HG02981 (cell line): ENCODE measurements at regions not wholly inside any gene's neighbourhood (a gene's known extent, or its start where the extent isn't known, plus 50 kb on each side); places are given as distances from the start of the nearest gene placed in this dataset.
"Not testable (repeated sequence)": the region's sequence is repeated elsewhere in the genome, so short reads cannot be mapped to it uniquely, and the experiment has no call there.

Source experiments
- ATAC-seq: cut with Tn5 transposase; IDR thresholded peaks from one replicate; pipeline ENCODE4 v1.9.1; 2021; ENCODE audit warnings: mild to moderate bottlenecking, moderate library complexity; ENCODE audit not compliant: unreplicated experiment

DNA sequence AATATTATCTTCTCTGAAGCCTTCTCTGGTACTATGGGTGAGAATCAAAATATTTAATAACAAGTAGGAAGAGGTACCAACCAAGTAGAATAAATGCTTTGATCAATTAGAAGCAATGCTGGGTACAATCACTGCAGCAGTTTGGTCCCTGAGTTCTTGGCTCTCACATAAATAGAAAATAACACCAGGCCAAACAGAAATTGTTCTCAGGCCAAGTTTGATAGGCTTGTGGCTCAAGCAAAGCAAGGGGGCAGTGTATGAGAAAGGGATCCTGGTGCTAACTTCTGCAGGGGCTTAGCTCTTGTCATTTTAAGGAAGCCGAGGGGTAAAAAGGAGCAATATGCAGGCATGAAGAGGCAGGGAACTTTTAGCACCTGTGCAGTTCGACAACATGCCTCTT lies 146.8 kb upstream of the TMEM229A start:
- ATAC-seq, result no peak

DNA sequence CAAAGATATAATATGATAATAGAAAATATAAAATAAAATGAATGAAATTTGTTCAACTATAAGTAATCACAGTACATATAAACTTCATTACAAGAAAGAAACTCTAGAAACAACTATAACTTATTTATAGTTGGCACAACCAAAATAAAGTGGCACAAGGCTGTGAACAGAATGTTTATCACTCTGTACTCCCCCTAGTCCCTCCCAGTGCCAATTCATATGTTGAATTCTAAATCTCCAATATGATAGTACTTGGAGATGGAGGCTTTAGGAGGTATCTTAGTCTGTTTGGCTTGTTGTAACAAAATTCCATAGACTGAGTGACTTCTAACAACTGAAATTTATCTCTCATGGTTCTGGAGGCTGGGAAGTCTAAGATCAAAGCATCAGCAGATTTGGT lies 145.0 kb upstream of the TMEM229A start:
- ATAC-seq, result no peak

DNA sequence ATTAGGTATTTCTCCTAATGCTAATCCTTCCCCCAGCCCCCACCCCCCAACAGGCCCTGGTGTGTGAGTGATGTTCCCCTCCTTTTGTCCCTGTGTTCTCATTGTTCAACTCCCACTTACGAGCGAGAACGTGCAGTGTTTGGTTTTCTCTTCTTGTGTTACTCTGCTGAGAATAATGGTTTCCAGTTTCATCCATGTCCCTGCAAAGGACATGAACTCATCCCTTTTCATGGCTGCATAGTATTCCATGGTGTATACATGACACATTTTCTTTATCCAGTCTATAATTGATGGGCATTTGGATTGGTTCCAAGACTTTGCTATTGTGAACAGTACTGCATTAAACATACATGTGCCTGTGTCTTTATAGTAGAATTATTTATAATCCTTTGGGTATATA lies 138.9 kb upstream of the TMEM229A start:
- not testable (repeated sequence) for ATAC-seq

DNA sequence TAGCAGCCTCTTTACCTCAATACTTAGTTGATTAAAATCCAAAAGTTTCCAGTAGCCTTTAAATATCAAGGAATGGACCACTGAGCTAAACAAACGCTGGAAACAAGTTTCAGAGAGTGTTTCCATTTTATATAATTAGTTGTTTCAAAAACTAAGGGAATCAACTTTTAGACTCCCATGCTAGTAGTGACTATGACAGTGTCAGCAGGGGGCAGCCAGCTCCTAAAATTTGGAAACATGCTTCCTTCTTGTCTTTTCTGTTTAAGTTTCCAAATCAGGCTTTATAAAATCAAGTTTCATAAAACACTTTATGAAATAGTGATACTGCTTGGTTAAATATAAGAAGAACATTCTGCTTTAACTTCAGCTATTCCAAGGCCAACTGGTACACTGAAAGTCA lies 138.2 kb upstream of the TMEM229A start:
- no peak for ATAC-seq

DNA sequence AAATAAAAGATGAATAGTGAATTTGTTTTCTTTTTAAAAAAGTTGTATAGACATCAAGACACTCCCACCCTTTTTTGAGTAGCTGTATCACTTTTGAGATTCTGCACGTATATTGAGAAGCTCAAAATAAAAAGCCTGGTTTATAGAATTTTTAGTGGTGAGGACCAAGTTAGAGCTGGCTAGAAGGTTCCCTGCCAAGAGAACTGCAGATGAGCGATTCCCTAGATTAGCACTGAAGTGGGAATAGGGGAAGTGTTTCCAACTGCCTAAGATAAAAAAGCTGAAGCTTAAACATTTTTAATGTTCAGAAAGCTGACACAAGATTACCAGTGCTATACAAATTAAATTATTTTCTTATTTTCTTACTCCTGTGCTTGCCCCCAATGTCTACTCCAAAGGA lies 135.7 kb upstream of the TMEM229A start:
- no peak for ATAC-seq

DNA sequence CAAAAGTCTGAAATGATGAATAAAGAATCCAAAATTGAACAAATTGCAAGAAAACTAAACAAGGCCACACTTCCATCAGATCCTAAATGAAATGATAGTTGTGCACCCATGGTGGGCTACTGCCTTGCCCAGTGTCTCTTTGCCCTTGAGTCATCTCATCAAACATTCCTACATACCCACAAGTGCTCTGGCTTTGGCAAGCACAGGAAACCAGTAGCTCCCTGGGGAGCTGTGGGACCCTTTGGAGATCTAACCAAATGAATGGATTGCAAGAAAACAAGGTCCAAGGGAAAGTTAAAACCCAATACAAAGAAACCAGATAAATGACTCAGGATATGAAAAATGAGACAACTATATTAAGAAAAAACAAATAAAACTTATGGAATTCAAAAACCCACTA lies 129.8 kb upstream of the TMEM229A start:
- ATAC-seq, result no peak

DNA sequence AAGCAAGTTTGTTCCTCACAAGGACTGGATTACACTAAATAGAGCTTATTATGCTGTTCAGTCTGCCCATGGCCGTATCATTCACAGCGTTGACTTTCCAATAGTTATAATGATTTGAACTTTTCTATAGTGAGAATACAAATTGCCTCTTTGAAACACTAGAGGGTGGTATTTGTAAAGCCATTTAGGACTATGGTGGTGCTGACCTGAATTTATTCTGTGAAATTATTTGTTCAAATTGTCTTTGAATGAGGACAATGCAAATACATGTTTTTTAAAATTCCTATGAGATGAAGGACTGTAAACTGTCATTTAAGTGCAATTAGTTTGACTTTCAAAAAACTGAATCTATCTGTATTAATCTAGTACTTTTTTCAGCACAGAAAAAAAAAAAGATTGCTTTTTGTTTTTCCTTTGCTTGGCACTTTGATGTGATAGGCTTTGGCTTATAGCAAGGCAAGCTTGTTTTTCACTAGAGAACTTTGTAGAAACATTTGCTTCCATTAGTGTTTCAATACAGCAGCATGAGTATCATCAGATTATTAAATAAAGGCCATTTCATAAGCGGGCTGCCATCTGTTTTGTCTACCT lies 122.7 kb upstream of the TMEM229A start:
- ATAC-seq, result no peak

DNA sequence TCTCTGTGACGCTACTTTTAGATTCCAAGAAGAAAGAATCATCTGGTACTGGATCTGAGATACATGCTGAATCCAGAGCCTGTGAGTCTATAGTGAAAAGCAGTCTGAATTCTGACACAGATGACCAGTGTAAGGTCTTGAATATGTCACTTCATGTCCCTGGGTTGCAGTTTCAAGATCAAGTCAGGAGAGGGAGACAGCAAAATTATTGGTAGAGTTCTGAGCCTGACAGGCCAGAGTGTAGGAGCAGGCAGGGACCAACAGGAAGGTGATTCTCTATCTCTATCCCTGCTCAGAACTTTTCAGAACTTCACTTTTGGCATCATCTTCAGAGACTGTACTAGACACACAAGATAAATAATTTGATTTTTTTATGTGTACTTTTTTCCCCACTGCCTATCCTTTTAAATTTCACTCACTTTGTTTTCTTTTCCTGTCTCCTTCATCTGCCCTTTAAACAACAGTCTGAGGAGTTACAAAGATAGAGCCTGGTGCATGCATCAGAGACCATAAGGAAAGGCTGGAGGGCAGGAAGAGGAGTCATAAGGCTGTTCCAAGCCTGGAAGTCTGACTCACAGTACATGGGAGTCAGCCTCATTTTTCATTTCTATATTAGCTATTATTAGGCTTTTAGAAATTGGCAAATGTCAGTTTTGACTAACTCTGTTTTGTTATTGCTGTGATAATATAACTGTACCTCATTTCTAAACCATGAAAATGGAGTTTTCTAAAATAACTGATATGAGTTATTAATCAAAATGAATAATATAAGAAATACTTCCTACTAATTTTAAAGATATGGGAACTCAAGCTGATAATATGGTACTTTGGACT lies 120.2 kb upstream of the TMEM229A start:
- ATAC-seq, result no peak

DNA sequence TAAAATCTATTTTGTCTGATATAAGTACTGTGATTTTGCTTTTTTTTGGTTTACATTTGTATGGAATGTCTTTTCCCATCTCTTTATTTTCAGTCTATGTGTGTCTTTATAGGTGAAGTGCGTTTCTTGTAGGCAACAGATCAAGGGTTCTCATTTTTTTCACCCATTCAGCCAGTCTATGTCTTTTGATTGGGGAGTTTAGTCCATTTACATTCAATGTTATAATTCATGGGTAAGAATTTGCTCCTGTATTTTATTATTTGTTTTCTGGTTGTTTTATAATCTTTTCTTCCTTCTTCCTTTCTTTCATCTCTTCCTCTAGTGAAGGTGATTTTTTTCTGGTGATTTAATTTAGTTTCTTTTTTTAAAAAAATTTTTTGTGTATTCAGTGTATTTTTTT lies 104.8 kb upstream of the TMEM229A start:
- ATAC-seq, result no peak

DNA sequence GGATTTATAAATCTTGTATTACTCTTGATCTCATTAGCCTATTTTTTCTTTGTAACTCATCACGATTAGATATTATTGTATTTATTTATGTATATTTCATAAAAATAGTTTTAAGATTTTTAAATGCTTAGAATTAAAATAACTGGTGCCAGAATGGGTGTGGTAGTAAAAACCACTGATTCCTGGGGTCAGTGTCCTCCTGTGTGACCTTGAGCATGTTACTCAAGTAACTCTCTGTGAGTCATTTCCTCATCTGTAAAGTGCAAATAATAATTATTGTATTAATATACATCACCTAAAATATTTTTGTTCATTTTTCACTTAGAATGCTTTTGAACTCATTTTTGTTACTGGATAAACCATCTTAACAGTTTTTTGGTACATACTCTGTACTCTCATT lies 91.3 kb upstream of the TMEM229A start:
- no peak for ATAC-seq

DNA sequence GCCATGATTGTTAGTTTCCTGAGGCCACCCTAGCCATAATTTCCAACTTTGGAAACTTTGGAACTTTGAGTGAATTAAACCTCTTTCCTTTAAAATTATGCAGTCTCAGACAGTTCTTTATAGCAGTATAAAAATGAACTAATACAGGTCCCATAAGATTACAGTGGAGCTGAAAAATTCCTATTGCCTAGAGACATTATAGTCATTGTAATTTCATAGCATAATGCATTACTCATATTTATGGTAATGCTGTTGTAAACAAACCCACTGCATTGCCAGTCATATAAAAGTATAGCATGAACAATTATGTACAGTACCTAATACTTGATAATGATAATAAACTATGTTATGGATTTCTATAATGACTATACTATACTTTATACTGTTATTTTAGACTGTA lies 88.0 kb upstream of the TMEM229A start:
- no peak for ATAC-seq

DNA sequence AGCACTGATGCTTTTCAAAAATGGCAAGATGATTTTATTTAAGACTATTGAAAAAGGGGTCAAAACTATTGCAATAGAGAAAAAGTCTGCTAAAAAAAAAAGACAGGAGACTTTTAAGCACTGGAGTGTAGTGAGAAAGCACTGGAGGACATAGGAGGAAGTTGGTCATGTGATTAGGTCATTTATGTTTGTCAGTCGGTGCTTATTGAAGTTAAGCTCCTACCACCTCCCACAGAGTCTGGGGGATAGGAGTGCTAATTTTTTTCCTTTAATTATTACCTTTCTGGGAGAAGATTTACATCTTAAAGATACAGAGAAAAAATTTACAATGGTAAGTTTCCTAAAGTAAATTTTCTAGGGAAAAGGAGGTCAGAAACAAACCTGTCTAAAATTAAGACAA lies 80.2 kb upstream of the TMEM229A start:
- ATAC-seq, result no peak

DNA sequence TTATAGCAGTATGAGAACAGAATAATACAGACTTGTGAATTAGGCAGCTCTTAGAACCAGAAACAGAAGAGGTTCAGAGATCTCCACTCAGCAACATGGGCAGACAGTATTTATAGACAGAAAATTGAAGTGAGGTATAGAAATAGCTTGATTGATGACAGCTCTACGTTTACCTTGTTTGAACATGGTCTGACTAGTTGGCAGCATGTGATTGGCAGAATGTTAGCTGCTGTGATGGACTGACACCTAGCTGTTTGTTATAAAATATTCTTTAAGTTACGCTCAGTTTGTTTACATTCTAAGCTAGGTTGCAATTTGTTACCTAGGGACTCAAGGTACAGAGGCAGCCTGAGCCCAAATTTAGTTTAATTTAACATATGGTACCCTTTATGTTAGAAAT lies 73.7 kb upstream of the TMEM229A start:
- ATAC-seq, result no peak

DNA sequence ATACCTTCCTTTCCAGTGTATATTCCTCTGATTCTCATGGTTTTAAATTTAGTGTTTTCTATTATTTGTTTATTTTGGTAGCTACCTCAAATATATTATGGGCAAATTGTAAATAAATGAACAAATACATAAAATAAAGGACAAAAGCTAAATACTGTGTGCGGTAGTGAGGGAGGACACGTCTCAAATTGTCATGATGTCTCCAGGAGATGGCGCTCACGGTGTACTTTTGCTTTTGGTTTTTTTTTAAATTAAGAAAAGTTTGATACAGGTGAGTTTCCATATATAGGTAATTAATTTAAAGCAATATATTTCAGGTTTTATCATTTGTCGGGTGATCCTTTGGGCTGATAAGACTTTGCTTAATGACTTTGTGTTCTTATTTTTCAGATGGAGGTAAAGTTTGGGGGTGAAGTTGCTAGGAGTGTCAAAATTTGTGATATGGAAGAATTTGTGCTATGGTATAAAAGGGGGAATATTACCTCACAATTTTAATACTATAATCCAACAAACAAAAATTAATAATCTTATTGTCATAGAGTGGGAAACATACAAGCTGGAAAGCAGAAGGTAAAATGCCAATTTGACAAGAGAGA lies 68.4 kb upstream of the TMEM229A start:
- ATAC-seq, result no peak

DNA sequence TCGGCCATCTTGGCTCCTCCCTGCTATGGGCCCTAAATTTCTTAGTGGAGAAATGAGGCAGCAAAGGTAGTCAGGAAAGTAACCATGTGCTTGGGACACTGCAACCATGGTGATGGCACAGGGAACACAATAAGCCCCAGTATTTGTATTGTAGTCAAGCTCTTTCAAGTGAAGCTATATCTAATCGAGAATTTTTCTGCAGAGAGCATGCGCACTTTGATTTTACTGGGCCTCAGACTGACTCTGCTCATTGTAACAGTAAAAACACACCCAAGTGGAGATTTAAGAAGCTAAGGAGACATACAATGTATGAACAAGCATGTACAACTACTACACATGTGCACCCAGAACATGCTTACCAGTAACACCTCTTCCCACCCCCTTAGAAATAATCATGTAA lies 67.3 kb upstream of the TMEM229A start:
- ATAC-seq, result no peak

DNA sequence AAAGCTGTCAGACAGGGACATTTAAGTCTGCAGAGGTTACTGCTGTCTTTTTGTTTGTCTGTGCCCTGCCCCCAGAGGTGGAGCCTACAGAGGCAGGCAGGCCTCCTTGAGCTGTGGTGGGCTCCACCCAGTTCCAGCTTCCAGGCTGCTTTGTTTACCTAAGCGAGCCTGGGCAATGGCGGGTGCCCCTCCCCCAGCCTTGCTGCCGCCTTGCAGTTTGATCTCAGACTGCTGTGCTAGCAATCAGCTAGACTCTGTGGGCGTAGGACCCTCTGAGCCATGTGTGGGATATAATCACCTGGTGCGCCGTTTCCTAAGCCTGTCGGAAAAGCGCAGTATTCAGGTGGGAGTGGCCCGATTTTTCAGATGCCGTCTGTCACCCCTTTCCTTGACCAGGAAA lies 66.7 kb upstream of the TMEM229A start:
- ATAC-seq, result not testable (repeated sequence)

DNA sequence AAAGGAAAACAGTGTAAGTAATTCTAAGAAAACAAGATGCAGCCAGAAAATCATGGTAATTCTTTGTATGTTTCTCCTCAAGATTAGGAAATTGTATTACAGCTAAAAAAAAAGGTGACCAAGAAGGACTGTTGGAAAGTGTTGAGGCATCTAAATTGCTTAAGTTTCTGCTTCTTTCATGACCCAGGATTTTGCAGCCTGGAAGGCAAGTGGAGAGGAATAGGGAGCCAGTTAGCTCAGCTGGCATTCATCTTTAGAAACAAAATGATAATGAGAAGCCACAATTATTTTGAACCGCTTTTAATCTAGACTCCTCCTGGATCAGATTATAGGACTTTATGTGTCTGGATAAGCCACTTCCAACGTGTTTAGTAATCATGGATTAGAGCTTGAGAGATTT lies 56.8 kb upstream of the TMEM229A start:
- no peak for ATAC-seq

DNA sequence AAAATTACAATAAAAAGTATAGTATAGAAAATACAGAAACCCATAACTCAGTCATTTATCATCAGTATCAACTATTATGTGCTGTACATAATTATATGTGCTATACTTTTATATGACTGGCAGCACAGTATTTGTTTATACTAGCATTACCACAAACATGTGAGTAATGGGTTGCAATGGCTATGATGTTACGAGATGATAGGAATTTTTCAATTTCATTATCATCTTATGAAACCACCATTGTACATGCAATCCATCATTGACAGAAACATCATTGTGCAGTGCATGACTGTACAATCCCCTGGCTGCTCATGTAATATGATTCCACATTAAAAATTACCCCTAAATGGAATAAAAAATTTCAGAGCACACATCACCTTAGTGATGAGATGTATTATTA lies 55.7 kb upstream of the TMEM229A start:
- ATAC-seq, result no peak

DNA sequence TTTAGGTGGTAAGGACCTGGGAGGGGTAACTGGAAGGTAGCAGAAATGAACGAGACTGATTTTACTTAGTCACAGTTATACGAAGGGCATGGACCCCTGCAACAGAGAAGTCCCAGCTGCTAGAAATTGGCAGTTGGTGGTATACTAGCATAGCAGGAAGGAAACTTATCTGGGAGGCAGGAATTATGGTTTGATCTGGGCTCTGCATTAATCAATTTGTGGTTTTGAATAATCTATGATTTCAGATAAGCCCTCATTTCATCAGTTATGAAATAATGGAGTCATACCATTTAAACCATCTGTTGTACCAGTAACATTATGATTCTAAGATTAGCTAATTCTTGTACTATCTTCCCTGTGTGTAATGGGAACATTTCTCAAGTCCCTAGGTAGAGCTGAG lies 54.0 kb upstream of the TMEM229A start:
- no peak for ATAC-seq

DNA sequence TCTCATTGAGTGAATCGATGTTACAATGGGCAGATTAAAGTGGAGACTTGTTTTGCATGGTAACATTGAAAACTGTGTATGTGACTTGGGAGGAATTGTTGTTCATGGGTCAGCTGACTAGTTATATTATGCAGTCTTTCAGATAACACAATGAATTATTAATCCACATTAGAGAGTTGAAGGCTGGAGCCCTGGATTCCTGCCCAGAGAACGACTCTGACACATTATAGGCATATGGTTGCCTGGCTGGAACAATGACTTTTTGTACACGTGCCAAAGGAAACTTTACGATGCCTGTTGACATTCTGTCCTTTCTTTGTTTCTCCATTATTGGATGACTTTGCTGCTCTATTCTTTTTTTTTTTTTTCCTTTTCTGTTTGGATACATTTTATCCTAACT lies 52.3 kb upstream of the TMEM229A start:
- no peak for ATAC-seq

DNA sequence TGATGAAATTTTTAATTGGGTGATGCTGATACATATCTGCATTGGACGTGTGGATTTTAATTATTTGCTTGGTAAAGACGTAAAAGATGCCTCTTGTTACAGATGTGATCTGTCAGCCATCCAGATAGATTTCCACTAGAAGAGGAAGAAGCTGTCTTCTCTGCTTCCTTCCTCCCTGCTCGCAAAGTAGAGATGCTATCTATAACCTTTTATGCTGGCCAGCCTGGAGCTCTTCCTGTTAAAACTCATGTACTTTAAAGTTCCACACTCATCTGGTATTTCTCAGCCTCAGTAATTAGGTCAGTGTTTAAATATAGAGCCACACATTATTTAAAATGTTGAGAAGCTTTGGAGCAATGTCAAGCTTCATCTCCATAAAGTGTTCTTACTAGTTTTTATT lies 51.2 kb upstream of the TMEM229A start:
- no peak for ATAC-seq
